Esophagus squamous epithelium (tissue), 5 donors: ENCODE measurements at regions not wholly inside any gene's neighbourhood (a gene's known extent, or its start where the extent isn't known, plus 50 kb on each side); places are given as distances from the start of the nearest gene placed in this dataset.

ENCODE experiments used
- DNase-seq: peaks from one replicate; lab custom pipeline; 2025; lab: John Stamatoyannopoulos, UW
- H3K27ac ChIP-seq, 4 donors: fragments of 200-600 bp; sonication (generic); one replicate each; pipeline ENCODE4 v1.5.1; 2016 to 2019; ENCODE audit warnings: mild to moderate bottlenecking in 1 of 4
- H3K27me3 ChIP-seq, 4 donors: fragments of 200-600 bp; sonication (generic); 1 replicate in 3 of 4; 2 replicates in 1 of 4; pipeline versions ENCODE4 v1.5.1 to v1.6.0; 2017 to 2021; ENCODE audit warnings: antibody characterized with exemption in 1 of 4
- H3K36me3 ChIP-seq, 3 donors: fragments of 200-600 bp; sonication (generic); one replicate each; pipeline ENCODE4 v1.5.1; 2016 to 2019
- H3K4me1 ChIP-seq, 3 donors: fragments of 200-600 bp; sonication (generic); one replicate each; pipeline ENCODE4 v1.5.1; 2017 to 2019
- H3K4me3 ChIP-seq, 4 donors: fragments of 200-600 bp; sonication (generic); 1 replicate in 3 of 4; 2 replicates in 1 of 4; pipeline ENCODE4 v1.5.1; 2016 to 2019; ENCODE audit warnings: mild to moderate bottlenecking in 2 of 4, moderate library complexity in 1 of 4
- H3K9me3 ChIP-seq, 3 donors: fragments of 200-600 bp; sonication (generic); one replicate each; pipeline ENCODE4 v1.5.1; 2016 to 2019
- POLR2A ChIP-seq, 4 donors: fragments of 450-650 bp; IDR thresholded peaks; one replicate each; pipeline ENCODE4 v1.6.1; 2017; ENCODE audit warnings: antibody characterized with exemption in 4 of 4, mild to moderate bottlenecking in 4 of 4, moderate library complexity in 3 of 4
- WGBS, 2 donors: methylation state at CpG; one replicate each; pipeline ENCODE4 v1.1.5; 2018; 5-methylcytosine and 5-hydroxymethylcytosine counted together
- intact Hi-C: fragments of 100-400 bp; cut with DNase I; formaldehyde crosslinking; loops from one replicate; pipeline ENCODE4 v1.15.0; 2022
- TF ChIP-seq, protein P1 (sequence below), 6 experiments: fragments of 450-650 bp in 4 of 6; fragments of 200-600 bp in 2 of 6; sonication (generic) in 2 of 6; IDR thresholded peaks; one replicate each; pipeline ENCODE4 v1.5.1; 2016 to 2019; ENCODE audit warnings: antibody characterized with exemption in 6 of 6, mild to moderate bottlenecking in 4 of 6, moderate library complexity in 4 of 6
- donor health status: DM: yes; HTN: yes; CAD: no.

DNA sequence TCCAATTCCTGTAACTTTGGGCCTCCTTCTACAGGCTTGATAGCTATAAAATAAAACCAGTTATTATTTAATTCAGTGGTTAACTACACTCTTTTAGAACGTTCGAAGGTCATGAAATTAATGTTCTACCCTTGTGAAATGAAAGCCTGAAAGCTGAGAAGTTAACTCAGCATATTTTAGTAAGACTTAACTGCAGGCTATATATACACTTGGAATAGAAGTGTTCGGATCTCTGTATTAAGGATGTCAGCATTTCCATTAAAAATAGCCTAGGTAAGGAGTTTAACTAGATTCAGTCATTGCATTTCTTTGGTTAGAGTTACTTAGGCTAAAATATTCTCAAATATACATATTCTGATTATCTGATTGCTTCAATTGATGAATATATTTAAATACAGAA is 229.2 kb downstream of the MRPS30 start:
- intact Hi-C loops, result loop anchor here (5.0 kb wide), 1 partner anchor 659 kb away; the partner anchor contains the start of gene HCN1
- Histone ChIP-seq H3K4me1 (no peaks in the 10 kb centered on the region), H3K9me3 (no peaks in the 10 kb centered on the region), H3K27ac (no peak overlapping the region), H3K36me3 (no peaks in the 10 kb centered on the region), H3K27me3 (no peaks in the 10 kb centered on the region), H3K4me3 (no peak overlapping the region)
- no peak for TF ChIP-seq POLR2A (IDR thresholded peaks at IDR 0.05)
- TF ChIP-seq, protein P1, sequence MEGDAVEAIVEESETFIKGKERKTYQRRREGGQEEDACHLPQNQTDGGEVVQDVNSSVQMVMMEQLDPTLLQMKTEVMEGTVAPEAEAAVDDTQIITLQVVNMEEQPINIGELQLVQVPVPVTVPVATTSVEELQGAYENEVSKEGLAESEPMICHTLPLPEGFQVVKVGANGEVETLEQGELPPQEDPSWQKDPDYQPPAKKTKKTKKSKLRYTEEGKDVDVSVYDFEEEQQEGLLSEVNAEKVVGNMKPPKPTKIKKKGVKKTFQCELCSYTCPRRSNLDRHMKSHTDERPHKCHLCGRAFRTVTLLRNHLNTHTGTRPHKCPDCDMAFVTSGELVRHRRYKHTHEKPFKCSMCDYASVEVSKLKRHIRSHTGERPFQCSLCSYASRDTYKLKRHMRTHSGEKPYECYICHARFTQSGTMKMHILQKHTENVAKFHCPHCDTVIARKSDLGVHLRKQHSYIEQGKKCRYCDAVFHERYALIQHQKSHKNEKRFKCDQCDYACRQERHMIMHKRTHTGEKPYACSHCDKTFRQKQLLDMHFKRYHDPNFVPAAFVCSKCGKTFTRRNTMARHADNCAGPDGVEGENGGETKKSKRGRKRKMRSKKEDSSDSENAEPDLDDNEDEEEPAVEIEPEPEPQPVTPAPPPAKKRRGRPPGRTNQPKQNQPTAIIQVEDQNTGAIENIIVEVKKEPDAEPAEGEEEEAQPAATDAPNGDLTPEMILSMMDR (IDR thresholded peaks at IDR 0.05), result no peak
- no peak for DNase-seq
- WGBS, 2 donors, result 69% methylated on average over 3 of the region's 3 CpGs

DNA sequence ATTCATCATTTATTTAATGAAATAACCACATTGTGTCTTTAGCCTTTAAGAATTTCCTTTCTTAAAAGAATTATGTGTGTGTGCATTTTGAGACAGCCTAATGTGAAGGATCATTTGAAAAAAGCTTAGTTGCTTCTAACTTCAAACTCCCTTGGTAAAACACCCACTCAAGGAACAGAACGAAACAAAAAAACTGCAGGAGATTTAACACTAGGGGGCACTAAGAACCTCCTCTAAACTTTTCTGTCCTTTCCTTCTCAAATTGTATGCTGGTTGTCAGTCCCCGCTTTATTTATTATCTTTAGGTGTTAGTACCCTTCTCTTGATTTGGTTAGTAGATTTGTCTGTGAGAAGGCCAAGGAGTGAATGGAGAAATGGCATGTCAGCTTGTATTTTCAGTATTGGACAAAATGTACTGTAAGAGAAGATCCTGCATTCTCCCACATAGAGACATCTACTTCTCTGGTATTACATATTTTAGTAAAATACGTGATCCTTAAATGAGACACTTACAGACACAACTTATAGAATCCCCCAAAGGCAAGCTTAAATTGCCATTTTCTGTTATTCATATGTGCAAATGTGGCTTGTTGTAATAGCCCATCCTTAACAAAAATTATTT is 229.7 kb downstream of the MRPS30 start:
- no peak for DNase-seq
- intact Hi-C loops, result loop anchor here (5.0 kb wide), 1 partner anchor 659 kb away; the partner anchor contains the start of gene HCN1
- Histone ChIP-seq H3K27me3 (no peaks in the 10 kb centered on the region), H3K9me3 (no peaks in the 10 kb centered on the region), H3K4me3 (no peak overlapping the region), H3K4me1 (no peaks in the 10 kb centered on the region), H3K27ac (no peak overlapping the region), H3K36me3 (no peaks in the 10 kb centered on the region)
- TF ChIP-seq POLR2A (IDR thresholded peaks at IDR 0.05), result no peak
- TF ChIP-seq, protein P1 (IDR thresholded peaks at IDR 0.05), result peak in 5 of 6 experiments; percentile 33 to 63 (median 45)
- WGBS, 2 donors, result 20 to 21% methylated on average over 3 of the region's 3 CpGs

DNA sequence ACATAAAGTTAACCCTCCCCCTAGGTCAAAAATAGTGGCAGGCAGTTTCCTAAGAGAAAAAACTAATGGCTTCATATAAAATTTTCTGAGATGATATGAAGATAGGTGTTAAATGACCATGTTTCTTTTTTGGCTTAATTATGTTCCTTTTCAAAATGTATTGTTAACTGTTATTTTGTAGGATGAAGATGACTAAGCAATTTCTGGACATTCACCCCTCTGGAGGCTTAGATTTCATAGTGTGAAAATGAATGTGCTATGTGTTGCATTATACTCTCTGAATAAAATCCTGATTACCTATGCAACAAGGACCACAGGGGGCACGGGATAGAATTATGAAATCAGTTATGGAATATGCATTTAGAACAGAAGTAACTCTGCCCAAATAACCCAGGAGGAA is 233.5 kb downstream of the MRPS30 start:
- H3K9me3 ChIP-seq, result no peaks in the 10 kb centered on the region
- intact Hi-C loops, result loop anchor here (10.0 kb wide), 1 partner anchor 473 kb away; no protein-coding TSS in a partner anchor
- WGBS, 2 donors, result 46 to 84% methylated on average over 1 of the region's 1 CpG

DNA sequence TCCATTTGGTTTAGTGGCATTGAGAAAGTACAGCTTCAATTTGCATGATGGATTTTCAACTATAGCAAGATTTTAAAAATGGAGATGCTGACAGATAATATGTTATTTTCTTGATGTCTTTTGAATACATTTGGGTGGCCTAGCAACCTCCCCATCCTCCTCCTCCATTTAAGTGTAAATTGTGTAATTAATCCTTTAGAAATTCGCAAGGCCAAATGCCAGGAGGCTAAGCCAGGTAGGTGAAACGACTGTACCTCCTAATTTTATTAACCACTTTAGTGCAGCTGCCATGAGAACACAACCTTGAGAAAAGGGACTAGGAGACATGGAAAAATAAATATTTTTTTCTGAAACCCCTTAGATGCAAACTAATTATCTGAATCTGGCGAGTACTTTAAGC is 248.8 kb downstream of the MRPS30 start:
- no peaks in the 10 kb centered on the region for H3K9me3 ChIP-seq
- intact Hi-C loops, result no loop called here
- no peak overlapping the region for H3K4me3 ChIP-seq
- no peaks in the 10 kb centered on the region for H3K4me1 ChIP-seq
- no peak for DNase-seq
- no peaks in the 10 kb centered on the region for H3K36me3 ChIP-seq
- no peaks in the 10 kb centered on the region for H3K27me3 ChIP-seq
- WGBS, 2 donors, result 37 to 38% methylated on average over 3 of the region's 3 CpGs
- TF ChIP-seq POLR2A (IDR thresholded peaks at IDR 0.05), result no peak
- TF ChIP-seq, protein P1 (IDR thresholded peaks at IDR 0.05), result no peak
- no peak overlapping the region for H3K27ac ChIP-seq

More for the DNA sequence above, 233.5 kb downstream of the MRPS30 start:
- Histone ChIP-seq H3K4me3 (no peak overlapping the region), H3K27ac (no peak overlapping the region), H3K27me3 (no peaks in the 10 kb centered on the region), H3K4me1 (no peaks in the 10 kb centered on the region), H3K36me3 (no peaks in the 10 kb centered on the region)
- DNase-seq, result no peak
- TF ChIP-seq POLR2A (IDR thresholded peaks at IDR 0.05), result no peak

DNA sequence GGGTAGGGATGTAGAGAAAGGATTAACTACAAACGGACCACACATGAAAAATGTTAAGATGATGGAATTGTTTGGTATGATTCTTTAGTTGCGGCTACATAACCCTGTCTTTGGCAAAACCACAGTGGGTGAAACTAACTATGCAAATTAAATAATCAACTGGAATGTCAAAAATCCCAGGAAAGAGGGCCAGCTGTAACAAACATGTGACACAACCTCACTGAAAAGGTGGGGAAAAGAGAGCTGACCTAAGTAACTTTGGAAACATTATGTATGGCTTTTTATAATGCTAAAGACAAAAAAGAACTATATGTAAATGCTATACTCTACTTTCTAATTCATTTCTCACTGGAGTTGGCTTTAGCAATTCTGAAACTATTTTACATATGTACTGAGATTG is 252.0 kb downstream of the MRPS30 start:
- Histone ChIP-seq H3K4me1 (no peaks in the 10 kb centered on the region), H3K9me3 (no peaks in the 10 kb centered on the region), H3K27ac (no peak overlapping the region), H3K4me3 (no peak overlapping the region), H3K27me3 (no peaks in the 10 kb centered on the region), H3K36me3 (no peaks in the 10 kb centered on the region)
- intact Hi-C loops, result no loop called here
- no peak for DNase-seq
- 45 to 57% methylated on average over 2 of the region's 2 CpGs for WGBS, 2 donors
- TF ChIP-seq POLR2A (IDR thresholded peaks at IDR 0.05), result no peak
- TF ChIP-seq, protein P1 (IDR thresholded peaks at IDR 0.05), result no peak
